ENCODE measurements at regions not wholly inside any gene's neighbourhood (a gene's known extent, or its start where the extent isn't known, plus 50 kb on each side); places are given as distances from the start of the nearest gene placed in this dataset.

DNA sequence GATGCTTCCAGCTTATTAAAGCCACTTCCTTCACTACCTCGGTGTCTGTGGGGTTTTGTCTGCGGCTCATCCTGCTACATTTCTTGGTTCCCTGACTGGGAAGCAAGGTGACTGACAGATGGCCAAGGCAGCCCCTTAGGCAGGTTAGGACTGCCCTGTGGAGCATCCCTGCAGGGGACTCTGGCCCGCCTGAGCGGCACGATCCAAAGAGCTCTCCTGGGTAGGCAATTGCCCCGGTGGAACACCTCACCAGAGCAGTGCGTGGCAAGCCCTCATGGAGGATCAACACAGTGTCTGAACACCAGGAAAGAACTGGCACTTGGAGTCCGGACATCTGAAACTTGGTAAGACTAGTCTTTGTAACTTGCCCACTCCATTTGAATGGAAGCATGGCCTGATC is 1143.4 kb downstream of the ARAP2 start:
- Histone ChIP-seq H3K4me1 (no peaks in the 10 kb centered on the region), H3K27me3 (no peaks in the 10 kb centered on the region), H3K27ac (no peak overlapping the region), H3K9me3 (no peaks in the 10 kb centered on the region), H3K36me3 (no peaks in the 10 kb centered on the region), H3K4me3 (no peak overlapping the region)
- TF ChIP-seq POLR2A (IDR thresholded peaks at IDR 0.05) (no peak), EP300 (IDR thresholded peaks at IDR 0.05) (no peak)
- TF ChIP-seq, protein P1, sequence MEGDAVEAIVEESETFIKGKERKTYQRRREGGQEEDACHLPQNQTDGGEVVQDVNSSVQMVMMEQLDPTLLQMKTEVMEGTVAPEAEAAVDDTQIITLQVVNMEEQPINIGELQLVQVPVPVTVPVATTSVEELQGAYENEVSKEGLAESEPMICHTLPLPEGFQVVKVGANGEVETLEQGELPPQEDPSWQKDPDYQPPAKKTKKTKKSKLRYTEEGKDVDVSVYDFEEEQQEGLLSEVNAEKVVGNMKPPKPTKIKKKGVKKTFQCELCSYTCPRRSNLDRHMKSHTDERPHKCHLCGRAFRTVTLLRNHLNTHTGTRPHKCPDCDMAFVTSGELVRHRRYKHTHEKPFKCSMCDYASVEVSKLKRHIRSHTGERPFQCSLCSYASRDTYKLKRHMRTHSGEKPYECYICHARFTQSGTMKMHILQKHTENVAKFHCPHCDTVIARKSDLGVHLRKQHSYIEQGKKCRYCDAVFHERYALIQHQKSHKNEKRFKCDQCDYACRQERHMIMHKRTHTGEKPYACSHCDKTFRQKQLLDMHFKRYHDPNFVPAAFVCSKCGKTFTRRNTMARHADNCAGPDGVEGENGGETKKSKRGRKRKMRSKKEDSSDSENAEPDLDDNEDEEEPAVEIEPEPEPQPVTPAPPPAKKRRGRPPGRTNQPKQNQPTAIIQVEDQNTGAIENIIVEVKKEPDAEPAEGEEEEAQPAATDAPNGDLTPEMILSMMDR (IDR thresholded peaks at IDR 0.05) = no peak
- 95 to 98% methylated on average over 8 of the region's 8 CpGs for WGBS, 2 donors
- no peak for DNase-seq (ENCODE audit: low spot score in 2 of 2)

DNA sequence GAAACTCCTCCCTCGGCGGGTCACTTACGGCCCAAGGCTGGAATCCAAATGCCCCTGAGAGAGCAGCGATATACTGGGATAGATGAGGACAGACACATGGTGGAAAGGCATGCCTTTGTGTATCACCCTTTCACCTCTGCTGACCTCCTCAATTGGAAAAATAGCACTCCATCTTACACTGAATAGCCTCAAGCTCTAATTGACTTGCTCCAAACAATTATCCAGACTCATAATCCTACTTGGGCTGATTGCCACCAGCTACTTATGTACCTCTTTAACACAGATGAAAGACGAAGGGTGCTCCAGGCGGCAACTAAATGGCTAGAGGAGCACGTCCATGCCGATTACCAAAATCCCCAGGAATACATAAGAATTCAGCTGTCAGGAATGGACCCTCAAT is 1142.2 kb downstream of the ARAP2 start:
- 83 to 88% methylated on average over 8 of the region's 8 CpGs for WGBS, 2 donors
- TF ChIP-seq, protein P1 (IDR thresholded peaks at IDR 0.05) = no peak
- TF ChIP-seq POLR2A (IDR thresholded peaks at IDR 0.05) = no peak
- TF ChIP-seq EP300 (IDR thresholded peaks at IDR 0.05) = no peak
- H3K4me3 ChIP-seq = no peak overlapping the region

DNA sequence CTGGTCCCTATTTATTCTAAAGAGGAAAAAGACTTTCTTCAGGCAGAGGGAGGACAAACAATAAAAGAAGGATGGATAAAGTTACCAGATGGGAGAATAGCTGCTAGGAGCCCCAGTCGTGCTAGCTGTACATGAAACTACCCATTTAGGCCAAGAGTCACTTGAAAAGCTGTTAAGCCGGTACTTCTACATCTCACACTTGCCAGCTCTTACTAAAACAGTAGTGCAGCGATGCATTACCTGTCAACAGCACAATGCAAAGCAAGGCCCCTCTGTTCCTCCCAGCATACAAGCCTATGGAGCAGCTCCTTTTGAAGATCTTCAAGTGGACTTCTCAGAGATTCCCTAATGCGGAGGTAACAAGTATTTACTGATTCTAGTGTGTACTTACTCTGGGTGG is 1138.8 kb downstream of the ARAP2 start:
- Histone ChIP-seq H3K9me3 (no peaks in the 10 kb centered on the region), H3K27me3 (no peaks in the 10 kb centered on the region), H3K27ac (no peak overlapping the region), H3K36me3 (no peaks in the 10 kb centered on the region), H3K4me1 (no peaks in the 10 kb centered on the region), H3K4me3 (no peak overlapping the region)
- no peak for DNase-seq (ENCODE audit: low spot score in 2 of 2)
- 84 to 88% methylated on average over 4 of the region's 4 CpGs for WGBS, 2 donors
- TF ChIP-seq, protein P1 (IDR thresholded peaks at IDR 0.05) = no peak
- TF ChIP-seq EP300 (IDR thresholded peaks at IDR 0.05) (no peak), POLR2A (IDR thresholded peaks at IDR 0.05) (no peak)

More for the DNA sequence above, 1142.2 kb downstream of the ARAP2 start:
- DNase-seq (ENCODE audit: low spot score in 2 of 2) = no peak
- Histone ChIP-seq H3K27ac (no peak overlapping the region), H3K36me3 (no peaks in the 10 kb centered on the region), H3K27me3 (no peaks in the 10 kb centered on the region), H3K9me3 (no peaks in the 10 kb centered on the region), H3K4me1 (no peaks in the 10 kb centered on the region)

DNA sequence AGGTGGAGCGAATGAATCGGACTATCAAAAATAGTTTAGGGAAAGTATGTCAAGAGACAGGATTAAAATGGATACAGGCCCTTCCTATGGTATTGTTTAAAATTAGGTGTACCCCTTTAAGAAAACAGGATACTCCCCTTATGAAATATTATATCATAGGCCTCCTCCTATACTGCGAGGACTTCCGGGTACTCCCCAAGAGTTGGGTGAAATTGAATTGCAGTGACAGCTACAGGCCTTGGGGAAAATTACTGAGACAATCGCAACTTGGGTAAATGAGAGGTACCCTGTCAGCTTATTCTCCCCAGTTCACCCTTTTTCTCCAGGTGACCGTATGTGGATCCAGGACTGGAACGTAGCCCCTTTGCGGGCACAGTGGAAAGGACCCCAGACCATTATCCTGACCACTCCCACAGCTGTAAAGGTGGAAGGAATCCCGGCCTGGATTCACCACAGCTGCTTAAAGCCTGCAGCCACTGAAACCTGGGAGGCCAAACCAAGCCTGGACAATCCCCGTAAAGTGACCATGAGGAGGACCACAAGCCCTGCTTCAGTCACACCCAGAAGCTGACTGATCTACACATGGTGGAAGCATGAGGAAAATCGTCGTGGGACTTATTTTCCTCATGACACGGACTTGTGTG is 1138.1 kb downstream of the ARAP2 start:
- no peak for DNase-seq (ENCODE audit: low spot score in 2 of 2)
- H3K27ac ChIP-seq = no peak overlapping the region
- TF ChIP-seq POLR2A (IDR thresholded peaks at IDR 0.05) (no peak), EP300 (IDR thresholded peaks at IDR 0.05) (no peak)
- TF ChIP-seq, protein P1 (IDR thresholded peaks at IDR 0.05) = no peak
- no peaks in the 10 kb centered on the region for H3K36me3 ChIP-seq
- no peak overlapping the region for H3K4me3 ChIP-seq
- no peaks in the 10 kb centered on the region for H3K27me3 ChIP-seq
- 90 to 91% methylated on average over 13 of the region's 13 CpGs for WGBS, 2 donors
- no peaks in the 10 kb centered on the region for H3K4me1 ChIP-seq
- no peaks in the 10 kb centered on the region for H3K9me3 ChIP-seq

DNA sequence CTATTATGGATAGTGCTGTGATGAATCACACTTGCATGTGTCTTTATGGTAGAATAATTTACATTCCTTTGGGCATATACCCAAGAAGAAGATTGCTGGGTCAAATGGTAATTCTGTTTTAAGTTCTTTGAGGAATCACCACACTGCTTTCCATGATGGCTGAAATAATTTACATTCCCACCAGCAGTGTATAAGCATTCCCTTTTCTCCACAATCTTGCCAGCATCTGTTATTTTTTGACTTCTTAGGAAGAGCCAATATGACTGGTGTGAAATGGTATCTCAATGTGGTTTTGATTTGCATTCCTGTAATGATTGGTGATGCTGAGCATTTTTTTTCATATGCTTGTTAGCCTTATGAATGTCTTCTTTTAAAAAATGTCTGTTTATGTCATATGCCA is 1120.2 kb downstream of the ARAP2 start:
- TF ChIP-seq POLR2A (IDR thresholded peaks at IDR 0.05) (no peak), EP300 (IDR thresholded peaks at IDR 0.05) (no peak)
- TF ChIP-seq, protein P1 (IDR thresholded peaks at IDR 0.05) = no peak
- H3K4me1 ChIP-seq = no peaks in the 10 kb centered on the region

More for the DNA sequence above, 1120.2 kb downstream of the ARAP2 start:
- H3K27me3 ChIP-seq = no peaks in the 10 kb centered on the region
- H3K4me3 ChIP-seq = no peak overlapping the region
- DNase-seq (ENCODE audit: low spot score in 2 of 2) = no peak
- H3K36me3 ChIP-seq = no peaks in the 10 kb centered on the region
- no peaks in the 10 kb centered on the region for H3K9me3 ChIP-seq
- H3K27ac ChIP-seq = no peak overlapping the region
